PC-3 (cell line): ENCODE measurements at regions not wholly inside any gene's neighbourhood (a gene's known extent, or its start where the extent isn't known, plus 50 kb on each side); places are given as distances from the start of the nearest gene placed in this dataset.

Experiments
- EZH2 ChIP-seq: fragments of 300-600 bp; sonication (generic); IDR thresholded peaks from one replicate; pipeline ENCODE4 v1.6.1; 2017; ENCODE audit warnings: antibody characterized with exemption, mild to moderate bottlenecking, low read length; ENCODE audit not compliant: unreplicated experiment
- EZH2phosphoT487 ChIP-seq: fragments of 300-600 bp; sonication (generic); IDR thresholded peaks from 2 replicates; pipeline ENCODE4 v1.6.1; 2018; ENCODE audit warnings: mild to moderate bottlenecking, antibody characterized with exemption, low read length, borderline replicate concordance
- TF ChIP-seq, protein P1 (sequence below): fragments of 300-600 bp; sonication (generic); conservative IDR thresholded peaks from 2 replicates; pipeline ENCODE4 v1.5.1; 2017; ENCODE audit warnings: antibody characterized with exemption, low read depth, mild to moderate bottlenecking, low read length

DNA sequence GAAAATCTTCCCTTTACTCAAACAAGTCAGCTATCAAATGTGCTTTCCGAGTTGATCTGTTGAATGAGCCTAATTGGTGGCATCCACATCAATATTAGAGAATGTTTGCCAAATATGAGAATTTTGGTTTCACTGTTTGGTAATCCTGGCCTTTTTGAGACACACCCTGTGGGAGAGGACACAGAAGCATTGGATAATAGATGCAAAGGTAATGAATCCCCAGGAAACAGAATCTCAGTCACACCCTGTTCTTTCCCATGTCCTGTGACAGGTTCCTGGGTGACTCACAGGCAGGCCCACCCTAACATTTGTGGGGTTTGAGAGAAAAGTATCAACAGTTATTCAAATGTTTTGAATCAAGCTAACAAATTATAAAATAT is 99.8 kb upstream of the PELI1 start:
- TF ChIP-seq, protein P1, sequence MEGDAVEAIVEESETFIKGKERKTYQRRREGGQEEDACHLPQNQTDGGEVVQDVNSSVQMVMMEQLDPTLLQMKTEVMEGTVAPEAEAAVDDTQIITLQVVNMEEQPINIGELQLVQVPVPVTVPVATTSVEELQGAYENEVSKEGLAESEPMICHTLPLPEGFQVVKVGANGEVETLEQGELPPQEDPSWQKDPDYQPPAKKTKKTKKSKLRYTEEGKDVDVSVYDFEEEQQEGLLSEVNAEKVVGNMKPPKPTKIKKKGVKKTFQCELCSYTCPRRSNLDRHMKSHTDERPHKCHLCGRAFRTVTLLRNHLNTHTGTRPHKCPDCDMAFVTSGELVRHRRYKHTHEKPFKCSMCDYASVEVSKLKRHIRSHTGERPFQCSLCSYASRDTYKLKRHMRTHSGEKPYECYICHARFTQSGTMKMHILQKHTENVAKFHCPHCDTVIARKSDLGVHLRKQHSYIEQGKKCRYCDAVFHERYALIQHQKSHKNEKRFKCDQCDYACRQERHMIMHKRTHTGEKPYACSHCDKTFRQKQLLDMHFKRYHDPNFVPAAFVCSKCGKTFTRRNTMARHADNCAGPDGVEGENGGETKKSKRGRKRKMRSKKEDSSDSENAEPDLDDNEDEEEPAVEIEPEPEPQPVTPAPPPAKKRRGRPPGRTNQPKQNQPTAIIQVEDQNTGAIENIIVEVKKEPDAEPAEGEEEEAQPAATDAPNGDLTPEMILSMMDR: no peak
- TF ChIP-seq EZH2phosphoT487 (no peak), EZH2 (no peak)
